Keratinocyte (primary cell): ENCODE measurements at regions not wholly inside any gene's neighbourhood (a gene's known extent, or its start where the extent isn't known, plus 50 kb on each side); places are given as distances from the start of the nearest gene placed in this dataset.
A peak's percentile ranks its signal among the peaks of the same experiment; 100 is the strongest.

Experiments used
- DNase-seq: peaks from one replicate; pipeline ENCODE4 v3.0.0-alpha.2; 2011; ENCODE audit warnings: low read depth, missing footprints, low spot score
- FAIRE-seq: peaks from 2 replicates; lab custom pipeline; 2011; peaks lifted over from hg19 to GRCh38; lab: Jason Lieb, UNC
- H2AFZ ChIP-seq: 2 replicates; pipeline ENCODE4 v1.6.0; 2012; ENCODE audit warnings: low read length, control low read depth, inconsistent platforms; ENCODE audit not compliant: control insufficient read depth
- H3K27ac ChIP-seq: 2 replicates; pipeline ENCODE4 v1.5.1; 2011; ENCODE audit warnings: low read length; ENCODE audit not compliant: control insufficient read depth, insufficient read depth
- H3K27me3 ChIP-seq: 3 replicates; pipeline ENCODE4 v1.6.0; 2011; ENCODE audit warnings: low read length; ENCODE audit not compliant: control insufficient read depth, insufficient read depth; ENCODE audit errors: extremely low read depth
- H3K36me3 ChIP-seq, 2 experiments: 2 replicates in 1 of 2; 3 replicates in 1 of 2; pipeline ENCODE4 v1.5.1; 2011; ENCODE audit warnings: low read length in 2 of 2, mild to moderate bottlenecking in 1 of 2; ENCODE audit not compliant: control insufficient read depth in 2 of 2, insufficient read depth in 2 of 2; ENCODE audit errors: extremely low read depth in 1 of 2
- H3K4me1 ChIP-seq: 3 replicates; pipeline ENCODE4 v1.5.1; 2011; ENCODE audit warnings: low read length; ENCODE audit not compliant: control insufficient read depth, insufficient read depth; ENCODE audit errors: extremely low read depth
- H3K4me2 ChIP-seq: 3 replicates; pipeline ENCODE4 v1.6.0; 2011; ENCODE audit warnings: low read depth, low read length; ENCODE audit not compliant: control insufficient read depth, insufficient read depth; ENCODE audit errors: extremely low read depth
- H3K4me3 ChIP-seq, 3 experiments: fragments of 200-600 bp in 1 of 3; sonication (generic) in 1 of 3; 2 replicates in 2 of 3; 3 replicates in 1 of 3; pipeline ENCODE4 v1.5.1; 2011 to 2016; ENCODE audit warnings: low read length in 3 of 3, mild to moderate bottlenecking in 3 of 3, control low read depth in 2 of 3, inconsistent platforms in 1 of 3, low read depth in 1 of 3, mixed read lengths in 1 of 3, mixed run types in 1 of 3, moderate library complexity in 1 of 3; ENCODE audit not compliant: control insufficient read depth in 2 of 3, insufficient read depth in 2 of 3; ENCODE audit errors: extremely low read depth in 1 of 3
- H3K79me2 ChIP-seq: 2 replicates; pipeline ENCODE4 v1.6.0; 2012; ENCODE audit warnings: low read length; ENCODE audit not compliant: control insufficient read depth, insufficient read depth
- H3K9ac ChIP-seq: 3 replicates; pipeline ENCODE4 v1.6.0; 2011; ENCODE audit warnings: low read length; ENCODE audit not compliant: control insufficient read depth, insufficient read depth; ENCODE audit errors: extremely low read depth
- H3K9me1 ChIP-seq: 3 replicates; pipeline ENCODE4 v1.6.0; 2011; ENCODE audit warnings: low read length; ENCODE audit not compliant: control insufficient read depth, insufficient read depth; ENCODE audit errors: extremely low read depth
- H3K9me3 ChIP-seq: 2 replicates; pipeline ENCODE4 v1.5.1; 2012; ENCODE audit warnings: low read depth, low read length; ENCODE audit not compliant: control insufficient read depth
- H4K20me1 ChIP-seq: 3 replicates; pipeline ENCODE4 v1.6.0; 2011; ENCODE audit warnings: low read length; ENCODE audit not compliant: control insufficient read depth, insufficient read depth; ENCODE audit errors: extremely low read depth
- EZH2 ChIP-seq: IDR thresholded peaks from one replicate; pipeline ENCODE4 v1.6.1; 2012; ENCODE audit warnings: inconsistent platforms, mild to moderate bottlenecking, low read length, moderate library complexity
- dilution Hi-C: fragments of 300-500 bp; cut with MboI; formaldehyde crosslinking; loops from one replicate; pipeline ENCODE4 v1.7.0; 2020; ENCODE audit warnings: low sequenced_read_pairs; ENCODE audit not compliant: extremely low pct_ligation_motif_present
- TF ChIP-seq, protein P1 (sequence below), 3 experiments: IDR thresholded peaks in 1 of 3; conservative IDR thresholded peaks in 1 of 3; optimal IDR thresholded peaks in 1 of 3; 2 replicates in 2 of 3; 3 replicates in 1 of 3; pipeline versions ENCODE3 to v1.5.1; 2011; ENCODE audit warnings: low read length in 3 of 3, mild to moderate bottlenecking in 3 of 3, moderate library complexity in 2 of 3, control low read depth in 1 of 3, inconsistent platforms in 1 of 3; ENCODE audit not compliant: insufficient read depth in 2 of 3; ENCODE audit errors: extremely low read depth in 1 of 3

DNA sequence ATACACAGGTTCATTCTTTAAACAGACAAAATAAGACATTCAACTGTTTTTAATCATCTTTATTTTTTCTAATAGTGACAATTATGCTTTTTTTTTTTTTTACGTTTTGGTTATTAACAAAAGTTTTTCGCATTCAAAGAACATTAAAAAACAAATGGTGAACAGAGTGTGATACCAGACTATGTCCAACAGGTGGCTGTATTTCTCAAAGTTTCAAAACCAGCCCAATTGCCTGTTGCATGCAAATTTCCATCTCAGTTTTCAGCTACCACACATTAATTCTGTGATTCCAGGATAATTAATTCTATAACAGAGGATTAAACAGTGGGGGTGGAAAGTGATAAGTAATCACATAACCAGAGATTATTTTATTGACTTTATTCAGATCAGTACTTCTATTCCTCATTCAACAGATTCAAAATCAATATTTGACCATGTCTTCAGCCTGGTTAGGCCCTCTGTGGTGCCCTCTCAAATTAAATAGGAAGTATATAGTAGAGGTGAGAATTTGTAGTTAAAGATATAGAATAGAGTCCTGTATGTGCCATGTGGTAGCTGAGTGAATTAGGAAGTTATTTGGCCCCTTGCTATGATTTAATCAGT lies 122.2 kb upstream of the DCBLD2 start:
- Histone ChIP-seq H3K9ac (no peak overlapping the region), H3K36me3 (no peaks in the 10 kb centered on the region), H3K9me1 (no peaks in the 10 kb centered on the region), H3K4me1 (no peaks in the 10 kb centered on the region), H3K4me2 (no peak overlapping the region), H3K27ac (no peak overlapping the region), H3K4me3 (no peak overlapping the region), H3K27me3 (no peaks in the 10 kb centered on the region), H3K79me2 (no peaks in the 10 kb centered on the region), H3K9me3 (no peaks in the 10 kb centered on the region), H2AFZ (no peak overlapping the region), H4K20me1 (no peaks in the 10 kb centered on the region)
- dilution Hi-C loops = loop anchor here (25.0 kb wide), 2 partner anchors 164 to 739 kb away; no protein-coding TSS in a partner anchor
- FAIRE-seq (peak; percentile 69), DNase-seq (no peak)
- no peak for TF ChIP-seq EZH2
- TF ChIP-seq, protein P1, sequence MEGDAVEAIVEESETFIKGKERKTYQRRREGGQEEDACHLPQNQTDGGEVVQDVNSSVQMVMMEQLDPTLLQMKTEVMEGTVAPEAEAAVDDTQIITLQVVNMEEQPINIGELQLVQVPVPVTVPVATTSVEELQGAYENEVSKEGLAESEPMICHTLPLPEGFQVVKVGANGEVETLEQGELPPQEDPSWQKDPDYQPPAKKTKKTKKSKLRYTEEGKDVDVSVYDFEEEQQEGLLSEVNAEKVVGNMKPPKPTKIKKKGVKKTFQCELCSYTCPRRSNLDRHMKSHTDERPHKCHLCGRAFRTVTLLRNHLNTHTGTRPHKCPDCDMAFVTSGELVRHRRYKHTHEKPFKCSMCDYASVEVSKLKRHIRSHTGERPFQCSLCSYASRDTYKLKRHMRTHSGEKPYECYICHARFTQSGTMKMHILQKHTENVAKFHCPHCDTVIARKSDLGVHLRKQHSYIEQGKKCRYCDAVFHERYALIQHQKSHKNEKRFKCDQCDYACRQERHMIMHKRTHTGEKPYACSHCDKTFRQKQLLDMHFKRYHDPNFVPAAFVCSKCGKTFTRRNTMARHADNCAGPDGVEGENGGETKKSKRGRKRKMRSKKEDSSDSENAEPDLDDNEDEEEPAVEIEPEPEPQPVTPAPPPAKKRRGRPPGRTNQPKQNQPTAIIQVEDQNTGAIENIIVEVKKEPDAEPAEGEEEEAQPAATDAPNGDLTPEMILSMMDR (optimal IDR thresholded peaks at IDR 0.05 in 1 of 3, IDR thresholded peaks at IDR 0.05 in 1 of 3, conservative IDR thresholded peaks at IDR 0.05 in 1 of 3; ENCODE audit: extremely low read depth in 1 of 3, insufficient read depth in 2 of 3, low read length in 3 of 3) = peak; percentile 37 to 58 (median 50)

DNA sequence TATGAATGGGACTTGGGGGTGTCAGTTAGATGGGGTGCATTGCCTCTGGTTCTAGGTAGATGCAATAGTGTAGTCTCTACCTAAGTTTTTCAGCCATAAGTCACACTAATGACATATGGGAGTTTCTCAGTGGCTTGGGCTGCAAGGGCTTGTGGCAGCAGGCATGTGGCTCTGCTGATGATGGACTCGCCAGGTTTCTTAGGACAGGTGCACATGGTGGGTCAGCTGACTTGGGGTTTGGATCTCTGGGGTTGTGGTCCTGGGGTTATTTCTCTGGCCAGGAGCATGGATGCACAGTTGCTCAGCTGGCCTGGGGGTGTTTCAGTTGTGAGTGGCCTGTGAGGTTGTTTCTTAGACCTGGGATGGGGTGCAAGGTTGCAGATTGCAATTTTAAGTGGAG lies 120.0 kb upstream of the DCBLD2 start:
- no peak overlapping the region for H3K4me2 ChIP-seq
- no peaks in the 10 kb centered on the region for H3K36me3 ChIP-seq
- H3K27ac ChIP-seq = no peak overlapping the region
- H3K4me1 ChIP-seq = no peaks in the 10 kb centered on the region
- H3K4me3 ChIP-seq = no peak overlapping the region
- H3K9ac ChIP-seq = no peak overlapping the region
- no peaks in the 10 kb centered on the region for H3K9me3 ChIP-seq
- no peaks in the 10 kb centered on the region for H3K27me3 ChIP-seq
- TF ChIP-seq, protein P1 (optimal IDR thresholded peaks at IDR 0.05 in 1 of 3, IDR thresholded peaks at IDR 0.05 in 1 of 3, conservative IDR thresholded peaks at IDR 0.05 in 1 of 3; ENCODE audit: extremely low read depth in 1 of 3, insufficient read depth in 2 of 3, low read length in 3 of 3) = no peak
- TF ChIP-seq EZH2 = no peak
- no peaks in the 10 kb centered on the region for H4K20me1 ChIP-seq
- no peaks in the 10 kb centered on the region for H3K79me2 ChIP-seq
- dilution Hi-C loops = loop anchor here (25.0 kb wide), 2 partner anchors 166 to 741 kb away; no protein-coding TSS in a partner anchor
- no peak for FAIRE-seq
- H3K9me1 ChIP-seq = no peaks in the 10 kb centered on the region
- DNase-seq = no peak
- H2AFZ ChIP-seq = no peak overlapping the region
